K562 (cell line): ENCODE measurements at regions not wholly inside any gene's neighbourhood (a gene's known extent, or its start where the extent isn't known, plus 50 kb on each side); places are given as distances from the start of the nearest gene placed in this dataset.

Experiments used
- ATAC-seq: fragments of 200-7000 bp; cut with Tn5 transposase; 3 replicates; pipeline ENCODE4 v1.9.1; 2020; ENCODE audit warnings: moderate library complexity
- BruUV-seq: library from RNA; stranded (reverse); fragments of 400-500 nt; replicated peaks from 2 replicates; lab custom pipeline; 2021; lab: Mats Ljungman, UMichigan
- CTCF ChIA-PET: fragments of 300-600 bp; formaldehyde crosslinking; extraction: SDS; loops from one replicate; lab custom pipeline; 2021; ENCODE audit warnings: low intra/inter-chr PET ratio; lab: Yijun Ruan, JAX
- POLR2A ChIA-PET: fragments of 300-600, 350-650 bp; sonication (Branson Sonifier 250); formaldehyde crosslinking; extraction: SDS; loops from one replicate; lab custom pipeline; 2021; ENCODE audit warnings: antibody characterized with exemption, inconsistent platforms; lab: Yijun Ruan, JAX
- DNase-seq, 4 experiments: peaks; one replicate each; pipeline versions ENCODE4 v3.0.0 to v3.0.0-alpha.2; 2011 to 2018; ENCODE audit warnings: low spot score in 3 of 4, mixed read lengths in 3 of 4; ENCODE audit errors: extremely low read depth in 1 of 4
- FAIRE-seq: peaks from 2 replicates; lab custom pipeline; 2011; peaks lifted over from hg19 to GRCh38; lab: Jason Lieb, UNC
- H2AFZ ChIP-seq: 2 replicates; pipeline ENCODE4 v1.6.0; 2011; ENCODE audit warnings: low read depth, low read length, control low read depth, inconsistent platforms
- H3K27ac ChIP-seq: fragments of 200-600 bp; 3 replicates; pipeline ENCODE4 v1.8.0; 2011; ENCODE audit warnings: low read depth, mild to moderate bottlenecking, control low read depth, inconsistent platforms, low read length, moderate library complexity, mixed read lengths; ENCODE audit errors: extremely low read depth
- H3K27me3 ChIP-seq, 2 experiments: fragments of 300-600 bp in 1 of 2; 2 replicates in 1 of 2; 3 replicates in 1 of 2; pipeline versions ENCODE4 v1.6.0 to v1.8.0; 2011; ENCODE audit warnings: inconsistent platforms in 2 of 2, low read length in 2 of 2, mild to moderate bottlenecking in 1 of 2, mixed read lengths in 1 of 2, moderate library complexity in 1 of 2; ENCODE audit not compliant: control insufficient read depth in 2 of 2, insufficient read depth in 2 of 2
- H3K36me3 ChIP-seq: fragments of 300-600 bp; 3 replicates; pipeline ENCODE4 v1.8.0; 2011; ENCODE audit warnings: mild to moderate bottlenecking, low read length, inconsistent platforms; ENCODE audit not compliant: control insufficient read depth, insufficient read depth
- H3K4me1 ChIP-seq, 2 experiments: fragments of 200-600 bp in 1 of 2; replicated peaks in 1 of 2; 2 replicates in 1 of 2; 3 replicates in 1 of 2; pipeline versions ENCODE4 v1.5.1 to v1.8.0; 2011; ENCODE audit warnings: inconsistent platforms in 2 of 2, low read length in 2 of 2, mild to moderate bottlenecking in 1 of 2, mixed read lengths in 1 of 2, moderate library complexity in 1 of 2; ENCODE audit not compliant: control insufficient read depth in 2 of 2, insufficient read depth in 2 of 2
- H3K4me2 ChIP-seq: 2 replicates; pipeline ENCODE4 v1.6.1; 2011; ENCODE audit warnings: low read length, control low read depth, inconsistent platforms, mixed read lengths; ENCODE audit not compliant: insufficient read depth
- H3K4me3 ChIP-seq: fragments of 200-600 bp; sonication (generic), shearing (Covaris generic); 2 replicates; pipeline ENCODE4 v1.5.1; 2016; ENCODE audit warnings: control low read depth, inconsistent platforms
- H3K79me2 ChIP-seq: fragments of 200-600 bp; 3 replicates; pipeline ENCODE4 v1.8.0; 2011; ENCODE audit warnings: low read length, inconsistent platforms; ENCODE audit not compliant: control insufficient read depth, insufficient read depth
- H3K9ac ChIP-seq, 2 experiments: 2 replicates each; pipeline versions ENCODE4 v1.6.0 to v1.6.1; 2011; ENCODE audit warnings: low read depth in 2 of 2, low read length in 2 of 2, control low read depth in 1 of 2, inconsistent platforms in 1 of 2, mild to moderate bottlenecking in 1 of 2, mixed read lengths in 1 of 2; ENCODE audit not compliant: insufficient read depth in 1 of 2
- H3K9me1 ChIP-seq: one replicate; pipeline ENCODE4 v1.6.0; 2011; ENCODE audit warnings: inconsistent platforms, mild to moderate bottlenecking, low read length, moderate library complexity; ENCODE audit not compliant: control insufficient read depth, insufficient read depth
- H3K9me3 ChIP-seq: replicated peaks from 2 replicates; pipeline ENCODE4 v1.5.1; 2011; ENCODE audit warnings: low read depth, low read length, inconsistent platforms; ENCODE audit not compliant: control insufficient read depth, insufficient read depth
- H4K20me1 ChIP-seq: replicated peaks from 2 replicates; pipeline ENCODE4 v1.6.1; 2011; ENCODE audit warnings: low read length, inconsistent platforms, mixed read lengths; ENCODE audit not compliant: control insufficient read depth, insufficient read depth
- CTCF ChIP-seq, 3 experiments: IDR thresholded peaks in 2 of 3; conservative IDR thresholded peaks in 1 of 3; 2 replicates each; pipeline ENCODE4 v1.5.1; 2011 to 2012; ENCODE audit warnings: low read length in 3 of 3, mild to moderate bottlenecking in 3 of 3, control low read depth in 2 of 3, improper control_type of control experiment in 1 of 3, inconsistent platforms in 1 of 3, low read depth in 1 of 3, mixed read lengths in 1 of 3, moderate library complexity in 1 of 3; ENCODE audit not compliant: insufficient read depth in 2 of 3
- SMAD3 ChIP-seq: fragments of 450-650 bp; formaldehyde crosslinking; conservative IDR thresholded peaks from 2 replicates; pipeline ENCODE4 v1.4.0; 2020; ENCODE audit warnings: mild to moderate bottlenecking
- WGBS: fragments of 100-300 bp; shearing (Covaris generic); methylation state at CpG from one replicate; pipeline ENCODE4 v1.1.6; 2016; ENCODE audit warnings: low coverage, mixed read lengths; ENCODE audit not compliant: insufficient coverage; ENCODE audit errors: missing lambda C conversion rate; 5-methylcytosine and 5-hydroxymethylcytosine counted together
- in situ Hi-C: fragments of 300-500 bp; cut with MboI; formaldehyde crosslinking; loops from 4 replicates; pipeline ENCODE4 v1.15.0; 2018; ENCODE audit warnings: inconsistent platforms, mixed read lengths
- intact Hi-C: fragments of 100-400 bp; cut with micrococcal nuclease; formaldehyde crosslinking; loops from 2 replicates; pipeline ENCODE4 v1.14.2; 2022

DNA sequence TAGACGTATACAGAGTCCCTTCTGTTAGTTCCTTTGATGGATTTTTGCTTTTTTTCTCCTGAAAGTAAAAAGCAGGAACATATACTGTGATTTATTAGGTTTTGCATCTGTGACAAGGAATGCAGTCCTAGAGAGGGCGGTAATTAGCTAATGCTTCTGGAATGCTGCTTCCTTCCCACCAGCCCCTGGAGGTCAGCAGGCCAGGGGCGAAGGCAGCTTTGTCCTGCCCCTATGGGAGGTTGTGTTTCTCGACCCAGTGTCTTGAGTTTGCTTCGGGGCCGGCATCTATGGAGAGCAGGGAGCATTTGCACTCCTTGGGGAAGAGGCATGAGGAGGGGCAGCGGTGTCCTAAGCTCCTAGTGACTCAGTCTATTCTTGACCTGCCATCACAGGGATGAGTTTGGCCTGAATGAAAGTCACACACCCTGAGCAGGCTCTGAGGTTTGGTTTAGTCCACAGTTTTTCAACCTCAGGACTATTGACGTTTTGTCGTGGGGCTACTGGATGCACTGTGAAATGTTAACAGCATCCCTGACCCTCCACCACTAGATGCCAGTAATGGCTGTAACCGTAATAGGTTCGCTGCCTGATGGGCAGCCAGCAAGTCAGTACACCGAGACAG is 85.0 kb upstream of the KCNJ15 start:
- ChIA-PET POLR2A (no interaction called here), CTCF (interaction anchor here (0.9 kb wide), 1 partner anchor 184 kb away, joined by 3 read pairs; no protein-coding TSS in a partner anchor)
- no peaks in the 10 kb centered on the region for H4K20me1 ChIP-seq
- H3K9ac ChIP-seq, result no peak overlapping the region
- no peaks in the 10 kb centered on the region for H3K27me3 ChIP-seq
- WGBS, result 30% methylated on average over 12 of the region's 12 CpGs
- no peak overlapping the region for H3K4me3 ChIP-seq
- H3K9me3 ChIP-seq, result no peaks in the 10 kb centered on the region
- FAIRE-seq, result no peak
- no peak for DNase-seq
- H3K4me2 ChIP-seq, result no peak overlapping the region
- no peaks in the 10 kb centered on the region for H3K9me1 ChIP-seq
- no peak overlapping the region for H3K27ac ChIP-seq
- no TSS peak for BruUV-seq
- H2AFZ ChIP-seq, result no peak overlapping the region
- in situ Hi-C loops, result loop anchor here (25.0 kb wide), 1 partner anchor 460 kb away; no protein-coding TSS in a partner anchor
- no peaks in the 10 kb centered on the region for H3K79me2 ChIP-seq
- no peaks in the 10 kb centered on the region for H3K4me1 ChIP-seq
- 0 out of 6 replicates have a peak, but pooled peaks of 1 of the 3 experiments have one; percentile 7 for TF ChIP-seq CTCF (IDR thresholded peaks at IDR 0.05 in 2 of 3, conservative IDR thresholded peaks at IDR 0.05 in 1 of 3; ENCODE audit: insufficient read depth in 2 of 3, low read depth in 1 of 3, low read length in 3 of 3)
- no peak for TF ChIP-seq SMAD3 (CRISPR knock-in tag)
- no peaks in the 10 kb centered on the region; the same call in 2 of the 3 replicates for H3K36me3 ChIP-seq
- peak; percentile 48; the same call in 1 of the 3 replicates for ATAC-seq
- intact Hi-C loops, result loop anchor here (5.0 kb wide), 1 partner anchor 180 kb away; no protein-coding TSS in a partner anchor
